ENCODE measurements at regions not wholly inside any gene's neighbourhood (a gene's known extent, or its start where the extent isn't known, plus 50 kb on each side); places are given as distances from the start of the nearest gene placed in this dataset.

- DNase-seq (ENCODE audit: low read depth): no peak
Measured at GRCh38 chr16:86998196-86999001, 318.8 kb downstream of the C16orf95 start.

GRCh38 chr16:87000001-87000400 lies 317.2 kb downstream of the C16orf95 start:
- no peak for DNase-seq (ENCODE audit: low read depth)

GRCh38 chr16:87002717-87003413 lies 314.3 kb downstream of the C16orf95 start:
- DNase-seq (ENCODE audit: low read depth): peak; percentile 72

- no peak for DNase-seq (ENCODE audit: low read depth)
Measured at GRCh38 chr16:87003414-87003755, 313.8 kb downstream of the C16orf95 start.

- DNase-seq (ENCODE audit: low read depth): no peak
Measured at GRCh38 chr16:87006021-87006420, 311.2 kb downstream of the C16orf95 start.

GRCh38 chr16:87006789-87007745 lies 310.1 kb downstream of the C16orf95 start:
- DNase-seq (ENCODE audit: low read depth): peak; percentile 24

- DNase-seq (ENCODE audit: low read depth): no peak
Measured at GRCh38 chr16:87007907-87008306, 309.3 kb downstream of the C16orf95 start.

GRCh38 chr16:87008664-87009063 lies 308.5 kb downstream of the C16orf95 start:
- DNase-seq (ENCODE audit: low read depth): no peak

- no peak for DNase-seq (ENCODE audit: low read depth)
Measured at GRCh38 chr16:87012954-87013938, 303.9 kb downstream of the C16orf95 start.

- DNase-seq (ENCODE audit: low read depth): no peak
Measured at GRCh38 chr16:87014112-87014511, 303.1 kb downstream of the C16orf95 start.

- no peak for DNase-seq (ENCODE audit: low read depth)
Measured at GRCh38 chr16:87015021-87015420, 302.2 kb downstream of the C16orf95 start.

- no peak for DNase-seq (ENCODE audit: low read depth)
Measured at GRCh38 chr16:87016046-87017035, 300.9 kb downstream of the C16orf95 start.

- DNase-seq (ENCODE audit: low read depth): peak; percentile 85
Measured at GRCh38 chr16:87017371-87018012, 299.7 kb downstream of the C16orf95 start.

GRCh38 chr16:87025676-87026075 lies 291.5 kb downstream of the C16orf95 start:
- DNase-seq (ENCODE audit: low read depth): no peak

- no peak for DNase-seq (ENCODE audit: low read depth)
Measured at GRCh38 chr16:87027056-87027616, 290.1 kb downstream of the C16orf95 start.

GRCh38 chr16:87028481-87029320 lies 288.5 kb downstream of the C16orf95 start:
- DNase-seq (ENCODE audit: low read depth): no peak

- DNase-seq (ENCODE audit: low read depth): no peak
Measured at GRCh38 chr16:87032554-87032953, 284.6 kb downstream of the C16orf95 start.

- no peak for DNase-seq (ENCODE audit: low read depth)
Measured at GRCh38 chr16:87033021-87033471, 284.1 kb downstream of the C16orf95 start.

All from stromal cell of bone marrow (primary cell).